B cell (primary cell): ENCODE measurements at regions not wholly inside any gene's neighbourhood (a gene's known extent, or its start where the extent isn't known, plus 50 kb on each side); places are given as distances from the start of the nearest gene placed in this dataset.

ENCODE experiments used
- ATAC-seq: fragments of 200-7000 bp; cut with Tn5 transposase; one replicate; pipeline ENCODE4 v1.10.0; 2021; ENCODE audit warnings: low read depth, mild to moderate bottlenecking, moderate number of reproducible peaks, moderate library complexity
- CTCF ChIA-PET: fragments of 350-600 bp; sonication (Branson Sonifier 250); formaldehyde crosslinking; loops from one replicate; lab custom pipeline; 2021; ENCODE audit warnings: antibody characterized with exemption, inconsistent platforms; lab: Charles Lee
- POLR2A ChIA-PET: fragments of 350-600 bp; sonication (Branson Sonifier 250); formaldehyde crosslinking; loops from one replicate; lab custom pipeline; 2021; ENCODE audit warnings: antibody characterized with exemption; lab: Charles Lee
- DNase-seq: peaks from one replicate; pipeline ENCODE4 v3.0.0; 2013
- H2AFZ ChIP-seq: 2 replicates; pipeline ENCODE4 v1.6.1; 2012; ENCODE audit warnings: mild to moderate bottlenecking, low read depth, low read length; ENCODE audit not compliant: insufficient read depth, poor library complexity, severe bottlenecking
- H3K27ac ChIP-seq, 2 donors: 1 replicate in 1 of 2; 2 replicates in 1 of 2; pipeline ENCODE4 v1.5.1; 2012 to 2013; ENCODE audit warnings: low read length in 2 of 2, mild to moderate bottlenecking in 2 of 2, moderate library complexity in 1 of 2
- H3K27me3 ChIP-seq, 4 experiments: fragments of 200-600 bp in 1 of 4; sonication (generic) in 1 of 4; replicated peaks in 1 of 4; 1 replicate in 2 of 4; 2 replicates in 2 of 4; pipeline versions ENCODE4 v1.6.1 to v1.7.0; 2013 to 2016; ENCODE audit warnings: low read length in 3 of 4, mild to moderate bottlenecking in 2 of 4, mixed read lengths in 1 of 4, moderate library complexity in 1 of 4; ENCODE audit not compliant: insufficient read depth in 4 of 4, control insufficient read depth in 3 of 4; ENCODE audit errors: control extremely low read depth in 1 of 4
- H3K36me3 ChIP-seq, 2 experiments: replicated peaks in 1 of 2; 1 replicate in 1 of 2; 2 replicates in 1 of 2; pipeline versions ENCODE4 v1.6.1 to v1.7.1; 2013; ENCODE audit warnings: low read length in 1 of 2; ENCODE audit not compliant: insufficient read depth in 2 of 2, control insufficient read depth in 1 of 2; ENCODE audit errors: control extremely low read depth in 1 of 2, extremely low read depth in 1 of 2
- H3K4me1 ChIP-seq, 2 donors: fragments of 200-600 bp in 1 of 2; sonication (generic) in 1 of 2; 1 replicate in 1 of 2; 2 replicates in 1 of 2; pipeline versions ENCODE4 v1.5.1 to v1.6.1; 2013 to 2017; ENCODE audit warnings: low read length in 2 of 2; ENCODE audit not compliant: control insufficient read depth in 2 of 2, insufficient read depth in 2 of 2
- H3K4me2 ChIP-seq: replicated peaks from 2 replicates; pipeline ENCODE3; 2012; ENCODE audit warnings: mild to moderate bottlenecking, low read depth, low read length; ENCODE audit not compliant: poor library complexity, severe bottlenecking
- H3K4me3 ChIP-seq, 5 experiments: fragments of 200-600 bp in 1 of 5; sonication (generic) in 1 of 5; 1 replicate in 3 of 5; 2 replicates in 2 of 5; pipeline versions ENCODE4 v1.5.1 to v1.7.0; 2011 to 2016; ENCODE audit warnings: low read length in 4 of 5, mild to moderate bottlenecking in 4 of 5, low read depth in 2 of 5, control low read depth in 1 of 5, moderate library complexity in 1 of 5; ENCODE audit not compliant: insufficient read depth in 1 of 5; ENCODE audit errors: control extremely low read depth in 1 of 5, extremely low read depth in 1 of 5
- H3K79me2 ChIP-seq: fragments of 200-600 bp; sonication (generic); one replicate; pipeline ENCODE4 v1.6.0; 2016; ENCODE audit warnings: low read length; ENCODE audit not compliant: control insufficient read depth, insufficient read depth
- H3K9ac ChIP-seq: fragments of 200-600 bp; sonication (generic); 2 replicates; pipeline ENCODE4 v1.6.1; 2017; ENCODE audit warnings: mild to moderate bottlenecking, low read length, moderate library complexity
- H3K9me3 ChIP-seq, 3 donors: one replicate each; pipeline versions ENCODE4 v1.6.1 to v1.7.1; 2013; ENCODE audit warnings: low read length in 2 of 3; ENCODE audit not compliant: control insufficient read depth in 2 of 3, insufficient read depth in 1 of 3; ENCODE audit errors: control extremely low read depth in 1 of 3
- H4K20me1 ChIP-seq: 2 replicates; pipeline ENCODE4 v1.6.0; 2012; ENCODE audit warnings: mild to moderate bottlenecking, low read length; ENCODE audit not compliant: insufficient read depth, control insufficient read depth, poor library complexity, severe bottlenecking
- H3K27ac Mint-ChIP-seq: one replicate; pipeline ENCODE4 v1.8.0; 2021; ENCODE audit warnings: mixed read lengths
- H3K27me3 Mint-ChIP-seq: one replicate; pipeline ENCODE4 v1.8.0; 2021; ENCODE audit warnings: mixed read lengths
- H3K4me1 Mint-ChIP-seq: one replicate; pipeline ENCODE4 v1.8.0; 2021; ENCODE audit warnings: mixed read lengths
- H3K4me3 Mint-ChIP-seq: one replicate; pipeline ENCODE4 v1.8.0; 2021; ENCODE audit warnings: mixed read lengths
- H3K9me3 Mint-ChIP-seq: one replicate; pipeline ENCODE4 v1.8.0; 2022; ENCODE audit warnings: mixed read lengths; ENCODE audit not compliant: insufficient read depth
- EZH2 ChIP-seq: IDR thresholded peaks from 2 replicates; pipeline ENCODE4 v1.6.1; 2012; ENCODE audit warnings: borderline replicate concordance, low read depth, mild to moderate bottlenecking, moderate library complexity, low read length; ENCODE audit not compliant: insufficient read depth, poor library complexity, severe bottlenecking
- WGBS: methylation state at CpG from one replicate; pipeline ENCODE4 v1.1.5; 2013; ENCODE audit warnings: missing lambda C conversion rate; ENCODE audit not compliant: insufficient coverage; 5-methylcytosine and 5-hydroxymethylcytosine counted together
- intact Hi-C: fragments of 100-400 bp; cut with micrococcal nuclease; formaldehyde crosslinking; loops from one replicate; pipeline ENCODE4 v1.10.0; 2022
- TF ChIP-seq, protein P1 (sequence below): fragments of 200-600 bp; IDR thresholded peaks from one replicate; pipeline ENCODE4 v1.8.0; 2022; ENCODE audit warnings: antibody characterized with exemption, mild to moderate bottlenecking

DNA sequence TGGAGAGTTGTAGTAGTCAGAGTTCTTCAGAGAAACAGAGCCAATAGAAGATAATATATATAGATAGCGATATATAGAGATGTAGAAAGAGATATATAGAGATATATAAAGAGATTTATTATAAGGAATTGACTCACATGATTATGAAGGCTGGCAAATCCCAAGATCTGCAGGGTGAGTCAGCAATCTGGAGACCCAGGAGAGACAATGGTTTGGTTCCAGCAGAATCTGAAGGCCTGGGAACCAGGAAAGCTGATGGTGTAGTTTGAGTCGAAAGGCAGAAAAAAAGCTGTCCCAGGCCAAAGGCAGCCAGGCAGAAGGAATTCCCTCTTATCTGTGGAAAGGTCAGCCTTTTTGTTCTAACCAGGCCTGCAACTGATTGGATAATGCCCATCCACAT, 194.1 kb downstream of the NUFIP1 start:
- intact Hi-C loops, result no loop called here
- ChIA-PET POLR2A (no interaction called here), CTCF (no interaction called here)
- DNase-seq, result no peak
- Mint-ChIP-seq H3K27me3 (no peaks in the 10 kb centered on the region), H3K27ac (no peak overlapping the region), H3K9me3 (no peaks in the 10 kb centered on the region), H3K4me3 (no peak overlapping the region), H3K4me1 (no peaks in the 10 kb centered on the region)
- no peaks in the 10 kb centered on the region for H3K79me2 ChIP-seq
- 88% methylated on average over 1 of the region's 2 CpGs for WGBS
- no peak for TF ChIP-seq EZH2
- TF ChIP-seq, protein P1, sequence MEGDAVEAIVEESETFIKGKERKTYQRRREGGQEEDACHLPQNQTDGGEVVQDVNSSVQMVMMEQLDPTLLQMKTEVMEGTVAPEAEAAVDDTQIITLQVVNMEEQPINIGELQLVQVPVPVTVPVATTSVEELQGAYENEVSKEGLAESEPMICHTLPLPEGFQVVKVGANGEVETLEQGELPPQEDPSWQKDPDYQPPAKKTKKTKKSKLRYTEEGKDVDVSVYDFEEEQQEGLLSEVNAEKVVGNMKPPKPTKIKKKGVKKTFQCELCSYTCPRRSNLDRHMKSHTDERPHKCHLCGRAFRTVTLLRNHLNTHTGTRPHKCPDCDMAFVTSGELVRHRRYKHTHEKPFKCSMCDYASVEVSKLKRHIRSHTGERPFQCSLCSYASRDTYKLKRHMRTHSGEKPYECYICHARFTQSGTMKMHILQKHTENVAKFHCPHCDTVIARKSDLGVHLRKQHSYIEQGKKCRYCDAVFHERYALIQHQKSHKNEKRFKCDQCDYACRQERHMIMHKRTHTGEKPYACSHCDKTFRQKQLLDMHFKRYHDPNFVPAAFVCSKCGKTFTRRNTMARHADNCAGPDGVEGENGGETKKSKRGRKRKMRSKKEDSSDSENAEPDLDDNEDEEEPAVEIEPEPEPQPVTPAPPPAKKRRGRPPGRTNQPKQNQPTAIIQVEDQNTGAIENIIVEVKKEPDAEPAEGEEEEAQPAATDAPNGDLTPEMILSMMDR, result no peak
- H3K4me3 ChIP-seq, result no peak overlapping the region
- H2AFZ ChIP-seq, result no peak overlapping the region
- no peak overlapping the region for H3K27ac ChIP-seq
- H3K27me3 ChIP-seq, result no peaks in the 10 kb centered on the region
- H3K4me1 ChIP-seq, result no peaks in the 10 kb centered on the region
- H3K9me3 ChIP-seq, result no peaks in the 10 kb centered on the region
- no peaks in the 10 kb centered on the region for H4K20me1 ChIP-seq
- H3K36me3 ChIP-seq, result no peaks in the 10 kb centered on the region
- H3K9ac ChIP-seq, result no peak overlapping the region
- no peak overlapping the region for H3K4me2 ChIP-seq
- no peak for ATAC-seq

DNA sequence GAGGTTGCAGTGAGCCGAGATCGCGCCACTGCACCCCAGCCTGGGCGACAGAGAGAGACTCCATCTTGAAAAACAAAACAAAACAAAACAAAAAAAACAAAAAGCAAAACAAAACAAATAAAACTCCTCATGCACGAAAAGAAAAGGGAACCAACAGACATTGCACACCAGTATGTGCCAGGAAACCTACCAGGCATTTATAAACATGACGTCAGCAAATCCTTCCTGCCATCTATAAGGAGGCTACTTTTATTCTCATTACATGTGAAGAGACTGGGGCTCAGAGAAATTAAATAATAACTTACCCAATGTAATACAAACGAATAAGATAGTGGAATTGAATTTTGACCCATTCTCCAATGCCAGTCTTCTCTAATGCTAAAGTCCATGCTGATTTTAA, 197.2 kb downstream of the NUFIP1 start:
- ATAC-seq (no peak), DNase-seq (no peak)
- H3K4me1 Mint-ChIP-seq, result no peaks in the 10 kb centered on the region
- 63% methylated on average over 2 of the region's 7 CpGs for WGBS
- no peaks in the 10 kb centered on the region for H4K20me1 ChIP-seq
- H3K9me3 ChIP-seq, result peaks cover 0 to 4% (median 0%) of the 10 kb centered on the region in 3 donors
- intact Hi-C loops, result no loop called here
- H3K36me3 ChIP-seq, result no peaks in the 10 kb centered on the region
- H3K4me3 ChIP-seq, result no peak overlapping the region
- H3K27me3 ChIP-seq, result no peaks in the 10 kb centered on the region
- no peak overlapping the region for H2AFZ ChIP-seq
- no peaks in the 10 kb centered on the region for H3K4me1 ChIP-seq
- no peaks in the 10 kb centered on the region for H3K27me3 Mint-ChIP-seq
- H3K9ac ChIP-seq, result no peak overlapping the region
- no peaks in the 10 kb centered on the region for H3K9me3 Mint-ChIP-seq
- no peak overlapping the region for H3K4me3 Mint-ChIP-seq
- no peak overlapping the region for H3K27ac Mint-ChIP-seq
- no peak for TF ChIP-seq EZH2
- TF ChIP-seq, protein P1, result no peak
- no peak overlapping the region for H3K4me2 ChIP-seq
- H3K27ac ChIP-seq, result no peak overlapping the region
- POLR2A ChIA-PET, result no interaction called here
- CTCF ChIA-PET, result no interaction called here
- no peaks in the 10 kb centered on the region for H3K79me2 ChIP-seq
